Fibroblast of skin of right biceps (primary cell): ENCODE measurements at regions not wholly inside any gene's neighbourhood (a gene's known extent, or its start where the extent isn't known, plus 50 kb on each side); places are given as distances from the start of the nearest gene placed in this dataset.

Experiments
- DNase-seq: peaks from one replicate; pipeline ENCODE4 v3.0.0-alpha.2; 2013

DNA sequence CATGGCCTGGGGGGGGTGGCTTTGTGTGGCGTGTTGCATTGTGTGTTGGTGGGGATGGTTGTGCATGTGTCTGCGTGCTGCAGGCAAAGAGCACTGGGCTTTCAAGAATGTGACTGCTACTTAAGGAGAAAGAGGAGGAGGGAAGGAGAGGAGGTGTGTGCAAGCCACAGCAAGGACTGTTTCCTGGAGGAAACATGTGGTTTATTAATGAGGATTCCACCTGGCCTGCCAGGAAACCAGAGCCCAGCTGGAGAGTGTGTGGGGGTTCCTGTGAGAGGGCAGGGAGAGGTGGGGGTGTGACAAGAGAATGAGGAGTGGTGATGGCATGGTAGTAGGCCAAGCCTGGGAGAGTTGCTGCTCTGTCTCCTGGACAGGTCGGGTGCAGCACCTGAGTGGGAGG, 258.1 kb upstream of the ROPN1 start:
- peak; percentile 31 for DNase-seq

- DNase-seq: no peak
Measured at GRCh38 chr3:124256156-124256555, 264.2 kb upstream of the ROPN1 start.

GRCh38 chr3:124256599-124256998, 264.7 kb upstream of the ROPN1 start:
- DNase-seq: no peak

DNA sequence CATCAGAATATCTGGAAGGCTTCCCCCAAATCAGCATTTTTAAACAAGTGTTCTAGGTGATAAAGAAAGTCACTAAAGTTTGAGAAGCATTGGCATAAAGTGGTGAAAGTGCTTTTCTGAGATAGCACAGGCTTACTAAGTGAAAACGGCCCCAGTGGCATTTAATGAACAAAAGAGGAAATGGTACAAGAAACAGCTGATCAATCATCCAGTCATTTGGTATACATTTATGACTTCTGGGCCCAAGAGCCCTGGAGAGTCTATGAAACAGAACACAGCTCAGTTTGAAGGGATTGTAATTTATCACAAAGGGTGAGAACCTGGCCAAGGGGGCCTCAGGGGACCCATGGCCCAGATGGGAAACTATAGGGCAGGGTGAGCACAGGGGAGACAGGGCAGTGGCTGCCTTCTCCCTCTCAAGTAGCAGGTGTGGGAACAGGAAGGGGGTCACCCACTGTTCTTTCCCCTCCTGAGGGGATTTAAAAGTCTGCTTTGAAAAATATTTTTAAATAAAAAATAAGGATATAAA, 265.5 kb upstream of the ROPN1 start:
- DNase-seq: no peak

- DNase-seq: peak; percentile 56
Measured at GRCh38 chr3:124258057-124258500, 266.2 kb upstream of the ROPN1 start.

DNA sequence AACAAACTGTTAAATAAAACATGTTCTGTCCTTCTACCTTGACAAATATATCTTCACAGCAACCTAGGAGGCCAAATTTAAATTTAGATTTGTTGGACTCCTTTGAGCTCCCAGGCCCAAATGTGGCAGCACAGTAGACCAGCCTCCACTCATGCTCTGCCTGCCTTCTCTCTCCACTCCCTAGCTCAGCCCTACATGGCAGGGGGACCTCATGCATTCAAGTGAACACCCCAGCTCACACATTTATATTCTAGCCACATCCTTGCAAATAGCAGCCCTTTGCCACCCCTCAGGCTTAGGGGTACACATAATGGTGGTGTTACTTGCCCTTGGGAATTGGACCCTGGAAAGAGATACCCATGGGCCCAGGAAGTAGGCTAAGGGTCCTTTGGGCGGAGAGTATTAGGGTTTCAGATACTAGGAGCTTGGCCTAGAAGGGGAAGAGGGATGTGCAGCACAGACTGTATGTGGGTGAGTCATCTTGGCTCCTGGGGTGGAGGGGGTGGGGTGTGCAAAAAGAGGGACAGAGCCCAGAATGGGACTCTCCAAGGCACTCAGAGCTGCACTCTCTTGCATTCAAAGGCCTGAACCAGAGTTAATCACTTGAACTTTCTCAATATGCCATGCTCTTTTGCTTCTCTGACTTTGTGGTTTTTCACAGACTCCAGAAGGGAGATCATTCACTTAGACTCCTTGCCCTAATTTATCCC, 268.4 kb upstream of the ROPN1 start:
- DNase-seq: peak; percentile 92

DNA sequence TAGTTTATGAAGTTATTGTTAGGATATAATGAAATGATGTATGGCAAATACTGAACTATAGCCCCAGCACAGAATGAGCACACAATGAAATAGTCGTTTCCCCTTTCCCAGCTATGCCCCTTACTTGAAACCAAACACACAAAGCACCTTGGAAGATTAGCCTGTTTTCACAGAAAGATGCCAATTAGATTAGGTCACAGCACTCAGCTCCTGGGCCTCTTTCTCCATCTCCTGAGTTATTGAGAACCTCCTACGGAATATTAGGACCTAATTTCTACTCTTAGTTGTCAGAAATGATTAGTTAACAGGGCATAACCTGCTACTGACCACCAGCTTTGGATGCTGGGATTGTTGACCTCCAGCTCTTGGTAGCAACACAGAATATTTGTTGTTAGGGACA, 269.4 kb upstream of the ROPN1 start:
- peak; percentile 46 for DNase-seq

GRCh38 chr3:124263168-124263567, 271.2 kb upstream of the ROPN1 start:
- DNase-seq: peak; percentile 94

DNA sequence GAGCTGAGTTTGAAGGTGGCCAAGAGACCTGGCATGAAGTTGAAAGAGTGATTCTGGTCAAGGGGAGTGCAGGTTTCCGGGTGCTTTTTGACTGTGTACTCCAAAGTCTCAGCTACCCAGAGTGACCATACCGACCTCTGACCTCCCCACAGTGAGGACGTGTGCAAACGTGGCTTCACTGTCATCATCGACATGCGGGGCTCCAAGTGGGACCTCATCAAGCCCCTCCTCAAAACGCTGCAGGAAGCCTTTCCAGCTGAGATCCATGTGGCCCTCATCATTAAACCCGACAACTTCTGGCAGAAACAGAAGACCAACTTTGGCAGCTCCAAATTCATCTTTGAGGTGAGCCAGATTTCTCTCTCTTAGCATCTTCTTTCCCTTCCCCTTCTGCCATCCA, 272.4 kb upstream of the ROPN1 start:
- DNase-seq: no peak

DNA sequence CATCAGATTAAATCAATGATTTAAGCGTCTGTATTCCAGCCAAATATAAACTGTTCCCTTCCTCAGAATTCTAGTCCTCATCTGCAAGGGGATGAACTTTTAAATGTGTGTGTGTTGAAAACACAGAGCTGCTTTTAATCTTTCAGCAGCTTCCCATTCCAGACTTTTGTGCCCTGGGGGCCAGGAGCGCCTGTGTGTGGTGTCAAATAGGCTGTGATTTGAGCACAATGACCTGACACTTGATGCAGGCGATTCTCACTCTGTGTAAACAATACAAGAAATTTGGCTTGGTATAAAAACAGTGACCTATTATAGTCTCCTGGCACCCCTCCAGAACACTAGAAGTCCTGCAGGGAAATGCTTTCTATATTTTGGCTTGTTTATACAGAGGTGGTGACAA, 274.6 kb upstream of the ROPN1 start:
- peak; percentile 19 for DNase-seq

- DNase-seq: no peak
Measured at GRCh38 chr3:124267406-124267805, 275.5 kb upstream of the ROPN1 start.

DNA sequence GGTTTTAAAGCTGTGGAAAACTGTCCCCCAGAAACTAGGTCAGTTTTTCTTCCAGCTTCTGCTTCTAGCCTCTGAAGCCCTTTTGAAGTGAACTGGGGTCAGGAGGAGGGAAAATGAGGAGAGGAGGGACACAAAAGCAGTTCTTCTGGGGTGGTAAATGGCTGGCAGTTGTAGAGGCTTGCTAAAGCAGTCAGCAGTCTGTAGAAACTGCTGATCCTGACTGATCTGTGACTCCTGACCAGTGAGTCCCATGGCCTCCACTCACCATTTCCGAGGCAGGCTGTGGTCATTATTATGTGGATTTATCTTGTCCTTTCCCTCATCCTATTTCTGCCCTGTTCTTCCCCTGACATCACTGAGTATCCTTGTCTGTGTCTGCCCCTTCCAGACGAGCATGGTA, 276.4 kb upstream of the ROPN1 start:
- DNase-seq: no peak

DNA sequence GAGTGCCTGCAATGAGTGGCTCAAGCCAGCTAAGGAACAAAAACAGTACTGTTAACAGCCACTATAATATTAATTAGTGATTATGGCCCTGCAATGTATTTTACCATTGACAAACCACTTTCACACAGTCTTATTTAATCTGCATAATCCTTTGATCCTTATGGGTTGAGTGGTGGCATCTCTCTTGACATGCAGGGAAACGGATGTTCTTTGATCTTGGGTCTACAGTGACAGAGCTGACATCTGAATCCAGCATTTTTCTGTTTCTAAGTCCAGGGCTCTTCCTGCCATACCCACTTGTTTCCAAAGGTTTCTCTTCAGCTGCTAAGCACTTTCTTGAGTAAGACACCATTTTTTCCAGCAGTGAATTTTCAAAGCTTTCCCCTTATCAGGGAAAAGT, 277.7 kb upstream of the ROPN1 start:
- DNase-seq: no peak

DNA sequence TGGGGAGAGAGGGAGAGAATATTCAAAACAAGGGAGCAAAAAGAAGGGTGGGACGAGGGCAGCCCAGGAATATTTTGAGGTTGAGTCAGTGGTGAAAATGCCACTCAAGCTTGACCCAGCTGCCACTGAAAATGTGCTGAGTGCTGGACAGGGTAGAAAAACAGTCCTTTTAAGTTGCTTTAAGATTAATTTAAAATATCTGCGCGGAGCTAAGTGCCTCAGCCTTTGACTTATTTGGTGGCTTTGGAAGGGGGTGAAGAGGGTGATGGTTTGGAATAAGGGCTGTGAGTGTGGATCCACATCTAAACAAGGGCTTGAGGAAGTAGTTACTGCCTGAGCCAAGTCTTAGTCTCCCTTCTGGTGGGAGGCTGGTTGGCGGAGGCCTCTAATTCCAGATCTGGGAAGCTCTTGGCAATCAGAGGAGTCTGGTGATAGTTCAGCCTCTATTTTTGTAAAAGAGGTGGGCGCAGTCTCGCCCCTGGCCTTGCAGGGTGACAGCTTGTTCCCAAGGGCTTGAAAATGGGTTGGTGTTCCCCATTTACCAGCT, 280.8 kb upstream of the ROPN1 start:
- peak; percentile 10 for DNase-seq

GRCh38 chr3:124273651-124274050, 281.7 kb upstream of the ROPN1 start:
- no peak for DNase-seq

DNA sequence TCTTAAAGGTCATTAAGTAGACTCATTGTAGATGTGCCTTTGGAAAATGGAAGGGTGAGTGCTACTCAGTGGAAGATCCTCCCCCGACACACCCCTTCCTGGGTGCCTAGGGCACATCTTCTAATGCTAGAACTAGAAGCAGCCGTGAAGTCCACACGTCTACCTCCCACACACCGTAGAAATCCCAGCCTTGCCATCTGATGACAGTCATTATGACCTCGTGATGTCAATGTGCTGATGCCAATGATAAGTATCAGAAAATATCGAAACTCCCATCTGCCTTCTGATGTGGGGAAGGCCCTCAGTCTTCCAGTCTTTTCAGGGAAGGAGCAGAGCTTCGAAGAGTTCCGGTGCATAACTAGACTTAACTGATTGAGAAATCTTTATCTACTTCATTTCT, 282.1 kb upstream of the ROPN1 start:
- no peak for DNase-seq

DNA sequence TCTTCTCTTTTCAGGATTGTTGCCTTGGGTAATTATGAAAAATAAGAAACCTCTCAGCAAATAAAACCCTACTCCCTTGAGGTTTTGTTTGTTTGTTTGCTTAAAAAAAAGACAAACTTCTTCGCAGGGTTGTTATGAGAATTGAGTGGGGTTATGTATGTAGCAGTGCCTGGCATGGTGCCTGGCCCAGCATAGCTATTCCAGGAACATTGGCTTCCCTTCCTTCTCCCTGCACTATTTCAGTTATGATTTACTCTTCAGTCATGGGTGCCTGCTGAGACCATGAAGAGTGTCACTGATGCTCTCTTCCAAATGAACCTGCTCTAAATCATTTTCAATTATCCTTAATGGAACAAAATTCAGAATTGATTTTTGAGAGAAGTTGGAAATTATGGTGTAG, 283.5 kb upstream of the ROPN1 start:
- no peak for DNase-seq

DNA sequence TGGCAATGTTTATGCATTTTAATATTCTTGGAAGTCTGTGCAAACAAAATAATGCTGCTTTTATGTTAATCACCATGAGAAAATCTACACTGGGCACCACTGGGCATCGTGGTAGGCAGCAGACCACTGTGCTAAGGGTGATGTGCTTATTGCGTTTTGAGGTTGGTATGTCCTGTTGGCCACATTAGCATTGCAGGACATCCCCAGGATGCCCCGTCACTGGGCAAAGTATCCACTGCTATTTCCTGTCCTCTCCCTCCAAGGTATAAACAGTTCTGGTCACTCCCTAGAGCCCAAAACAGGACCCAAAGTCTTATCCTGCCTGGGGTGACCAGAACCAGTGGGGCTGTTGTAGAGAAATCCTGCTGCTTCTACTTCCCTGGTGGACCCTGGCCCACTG, 284.2 kb upstream of the ROPN1 start:
- DNase-seq: no peak

DNA sequence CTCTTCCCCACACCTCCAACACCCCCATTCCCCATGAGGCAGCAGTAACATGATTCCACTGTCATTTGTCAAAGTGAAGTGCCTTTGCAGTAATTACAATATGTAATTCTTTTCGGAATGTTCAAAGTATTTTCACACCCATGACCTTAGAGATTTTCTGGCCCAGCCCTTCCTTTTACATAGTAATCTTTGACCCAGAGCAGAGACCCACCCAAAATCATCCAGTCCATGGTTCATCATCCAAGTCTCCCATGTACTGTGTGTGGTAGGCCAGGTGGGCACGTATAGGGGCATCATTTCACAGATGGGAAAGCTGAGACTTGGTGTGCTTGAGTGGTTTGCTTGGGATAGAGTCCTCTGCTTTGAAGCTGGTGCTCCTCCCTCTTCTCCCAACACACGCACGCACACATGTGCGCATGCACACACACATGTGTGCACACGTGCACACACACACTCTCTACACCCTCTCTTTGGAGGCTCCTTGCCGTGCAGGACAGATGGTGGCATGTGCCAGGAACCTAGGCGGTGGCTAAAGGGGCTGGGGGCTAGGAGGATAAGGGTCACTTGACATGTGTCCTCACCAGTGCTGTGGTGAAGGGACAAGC, 284.7 kb upstream of the ROPN1 start:
- no peak for DNase-seq

GRCh38 chr3:124277144-124277890, 285.4 kb upstream of the ROPN1 start:
- DNase-seq: peak; percentile 62

- peak; percentile 55 for DNase-seq
Measured at GRCh38 chr3:124281453-124282316, 289.8 kb upstream of the ROPN1 start.
